OCI-LY1 (cell line): ENCODE measurements at regions not wholly inside any gene's neighbourhood (a gene's known extent, or its start where the extent isn't known, plus 50 kb on each side); places are given as distances from the start of the nearest gene placed in this dataset.

Experiments
- H2AFZ ChIP-seq: fragments of 200-600 bp; sonication (generic), shearing (Covaris generic); 2 replicates; pipeline ENCODE4 v1.6.0; 2014; ENCODE audit warnings: antibody characterized with exemption, mild to moderate bottlenecking, low read length
- H3F3A ChIP-seq: fragments of 200-600 bp; sonication (generic), shearing (Covaris generic); 2 replicates; pipeline ENCODE4 v1.6.0; 2014; ENCODE audit warnings: mild to moderate bottlenecking, antibody characterized with exemption, low read length, moderate library complexity; ENCODE audit not compliant: insufficient read depth
- H3K27ac ChIP-seq: fragments of 200-600 bp; sonication (generic); 2 replicates; pipeline ENCODE4 v1.5.1; 2014; ENCODE audit warnings: low read length, mixed run types, mild to moderate bottlenecking, low read depth; ENCODE audit not compliant: poor library complexity, severe bottlenecking
- H3K27me3 ChIP-seq: fragments of 200-600 bp; sonication (generic); 2 replicates; pipeline ENCODE4 v1.6.0; 2014; ENCODE audit warnings: antibody characterized with exemption, mild to moderate bottlenecking, low read length, moderate library complexity; ENCODE audit not compliant: insufficient read depth
- H3K36me3 ChIP-seq: fragments of 200-600 bp; sonication (generic); 2 replicates; pipeline ENCODE4 v1.6.1; 2014; ENCODE audit warnings: mild to moderate bottlenecking, antibody characterized with exemption, low read length, moderate library complexity, mixed read lengths; ENCODE audit not compliant: insufficient read depth
- H3K4me1 ChIP-seq: fragments of 200-600 bp; sonication (generic); 2 replicates; pipeline ENCODE4 v1.5.1; 2014; ENCODE audit warnings: mild to moderate bottlenecking, low read length, moderate library complexity; ENCODE audit not compliant: insufficient read depth, severe bottlenecking
- H3K4me2 ChIP-seq: fragments of 200-600 bp; sonication (generic), shearing (Covaris generic); 2 replicates; pipeline ENCODE4 v1.6.1; 2014; ENCODE audit warnings: low read length
- H3K4me3 ChIP-seq: fragments of 200-600 bp; sonication (generic); 2 replicates; pipeline ENCODE4 v1.5.1; 2014; ENCODE audit warnings: low read length, low read depth, mild to moderate bottlenecking, mixed read lengths; ENCODE audit not compliant: poor library complexity, severe bottlenecking
- H3K79me2 ChIP-seq: fragments of 200-600 bp; shearing (Covaris generic); 2 replicates; pipeline ENCODE4 v1.6.1; 2016; ENCODE audit warnings: mixed run types, low read length, mixed read lengths; ENCODE audit not compliant: insufficient read depth
- H3K9ac ChIP-seq: fragments of 200-600 bp; sonication (generic), shearing (Covaris generic); 2 replicates; pipeline ENCODE4 v1.6.1; 2014; ENCODE audit warnings: mild to moderate bottlenecking, low read length, mixed read lengths
- H3K9me2 ChIP-seq: fragments of 200-600 bp; sonication (generic), shearing (Covaris generic); 2 replicates; pipeline ENCODE4 v1.6.1; 2014; ENCODE audit warnings: low read depth, mild to moderate bottlenecking, low read length, mixed read lengths
- H3K9me3 ChIP-seq: fragments of 200-600 bp; shearing (Covaris generic); 2 replicates; pipeline ENCODE4 v1.6.1; 2014; ENCODE audit warnings: low read length, mixed read lengths
- H4K20me1 ChIP-seq: fragments of 200-600 bp; sonication (generic), shearing (Covaris generic); 2 replicates; pipeline ENCODE4 v1.6.0; 2016; ENCODE audit warnings: mild to moderate bottlenecking, low read length; ENCODE audit not compliant: insufficient read depth
- CTCF ChIP-seq: fragments of 200-600 bp; sonication (generic), shearing (Covaris generic); IDR thresholded peaks from 2 replicates; pipeline ENCODE4 v1.5.1; 2017; ENCODE audit warnings: mild to moderate bottlenecking, antibody characterized with exemption, low read length, moderate library complexity, mixed read lengths
- EZH2 ChIP-seq: fragments of 200-600 bp; sonication (generic), shearing (Covaris generic); IDR thresholded peaks from 2 replicates; pipeline ENCODE4 v1.8.0; 2017; ENCODE audit warnings: borderline replicate concordance, mixed run types, mild to moderate bottlenecking, antibody characterized with exemption, low read length, moderate library complexity, mixed read lengths

- no peaks in the 10 kb centered on the region for H3K79me2 ChIP-seq
- H3K27ac ChIP-seq: no peak overlapping the region
- H3K4me2 ChIP-seq: no peak overlapping the region
- H3K36me3 ChIP-seq: no peaks in the 10 kb centered on the region
- TF ChIP-seq EZH2: no peak
- TF ChIP-seq CTCF: no peak
- H3K9me2 ChIP-seq: no peaks in the 10 kb centered on the region
- H3K9ac ChIP-seq: no peak overlapping the region
- no peaks in the 10 kb centered on the region for H4K20me1 ChIP-seq
- no peaks in the 10 kb centered on the region for H3K9me3 ChIP-seq
- H3K27me3 ChIP-seq: no peaks in the 10 kb centered on the region
- H2AFZ ChIP-seq: no peak overlapping the region
- no peaks in the 10 kb centered on the region for H3F3A ChIP-seq
- no peak overlapping the region for H3K4me3 ChIP-seq
- H3K4me1 ChIP-seq: no peaks in the 10 kb centered on the region
Measured at GRCh38 chr4:173821036-173821435, 291.0 kb upstream of the HAND2 start.

GRCh38 chr4:173807347-173807746, 277.3 kb upstream of the HAND2 start:
- no peaks in the 10 kb centered on the region for H3K27me3 ChIP-seq
- H3K9me3 ChIP-seq: no peaks in the 10 kb centered on the region
- TF ChIP-seq EZH2 (no peak), CTCF (no peak)
- H3K36me3 ChIP-seq: no peaks in the 10 kb centered on the region
- no peak overlapping the region for H3K9ac ChIP-seq
- H3K4me3 ChIP-seq: no peak overlapping the region
- H4K20me1 ChIP-seq: no peaks in the 10 kb centered on the region
- H3K4me1 ChIP-seq: no peaks in the 10 kb centered on the region
- no peak overlapping the region for H3K4me2 ChIP-seq
- H3F3A ChIP-seq: no peaks in the 10 kb centered on the region
- H3K27ac ChIP-seq: no peak overlapping the region
- no peaks in the 10 kb centered on the region for H3K79me2 ChIP-seq
- H2AFZ ChIP-seq: no peak overlapping the region
- H3K9me2 ChIP-seq: no peaks in the 10 kb centered on the region

GRCh38 chr4:173805884-173806283, 275.9 kb upstream of the HAND2 start:
- Histone ChIP-seq H3K4me1 (no peaks in the 10 kb centered on the region), H3F3A (no peaks in the 10 kb centered on the region), H2AFZ (no peak overlapping the region), H3K4me2 (no peak overlapping the region), H3K9ac (no peak overlapping the region), H3K27me3 (no peaks in the 10 kb centered on the region), H3K27ac (no peak overlapping the region), H3K9me3 (no peaks in the 10 kb centered on the region), H3K79me2 (no peaks in the 10 kb centered on the region), H3K9me2 (no peaks in the 10 kb centered on the region), H3K4me3 (no peak overlapping the region), H4K20me1 (no peaks in the 10 kb centered on the region), H3K36me3 (no peaks in the 10 kb centered on the region)
- TF ChIP-seq CTCF (no peak), EZH2 (no peak)
